SW 1271 (cell line): ENCODE measurements at regions not wholly inside any gene's neighbourhood (a gene's known extent, or its start where the extent isn't known, plus 50 kb on each side); places are given as distances from the start of the nearest gene placed in this dataset.

ENCODE experiments used
- DNase-seq, 2 experiments: peaks; one replicate each; lab custom pipeline; 2025; lab: John Stamatoyannopoulos, UW

- DNase-seq: no peak
Measured at GRCh38 chr12:20264026-20264425, 104.3 kb upstream of the PDE3A start.

- no peak for DNase-seq
Measured at GRCh38 chr12:20264608-20265114, 103.7 kb upstream of the PDE3A start.

- DNase-seq: no peak
Measured at GRCh38 chr12:20268121-20268732, 100.1 kb upstream of the PDE3A start.

- DNase-seq: no peak
Measured at GRCh38 chr12:20268771-20269170, 99.6 kb upstream of the PDE3A start.

- no peak for DNase-seq
Measured at GRCh38 chr12:20269337-20270067, 98.8 kb upstream of the PDE3A start.

GRCh38 chr12:20270557-20270956, 97.8 kb upstream of the PDE3A start:
- DNase-seq: no peak

GRCh38 chr12:20272161-20272560, 96.2 kb upstream of the PDE3A start:
- no peak for DNase-seq

GRCh38 chr12:20272801-20273200, 95.5 kb upstream of the PDE3A start:
- DNase-seq: no peak

GRCh38 chr12:20274008-20274407, 94.3 kb upstream of the PDE3A start:
- DNase-seq: no peak

- DNase-seq: no peak
Measured at GRCh38 chr12:20278276-20278675, 90.1 kb upstream of the PDE3A start.

GRCh38 chr12:20280515-20280914, 87.8 kb upstream of the PDE3A start:
- no peak for DNase-seq

GRCh38 chr12:20282401-20282800, 85.9 kb upstream of the PDE3A start:
- no peak for DNase-seq

GRCh38 chr12:20283482-20283881, 84.9 kb upstream of the PDE3A start:
- DNase-seq: no peak

- no peak for DNase-seq
Measured at GRCh38 chr12:20289520-20289919, 78.8 kb upstream of the PDE3A start.

GRCh38 chr12:20300457-20300856, 67.9 kb upstream of the PDE3A start:
- DNase-seq: no peak

- DNase-seq: no peak
Measured at GRCh38 chr12:20305470-20305869, 62.9 kb upstream of the PDE3A start.

- DNase-seq: no peak
Measured at GRCh38 chr12:20309504-20310148, 58.7 kb upstream of the PDE3A start.

- DNase-seq: no peak
Measured at GRCh38 chr12:20314328-20314727, 54.0 kb upstream of the PDE3A start.

- DNase-seq: no peak
Measured at GRCh38 chr12:20317554-20317953, 50.8 kb upstream of the PDE3A start.
